ENCODE measurements at regions not wholly inside any gene's neighbourhood (a gene's known extent, or its start where the extent isn't known, plus 50 kb on each side); places are given as distances from the start of the nearest gene placed in this dataset.

- FAIRE-seq (no peak), DNase-seq (ENCODE audit: low read depth, low spot score) (no peak)
- H3K27me3 ChIP-seq (ENCODE audit: control insufficient read depth, extremely low read depth, insufficient read depth, low read length) = no peaks in the 10 kb centered on the region
- no peaks in the 10 kb centered on the region for H4K20me1 ChIP-seq (ENCODE audit: control insufficient read depth, extremely low read depth, insufficient read depth, low read length)
- no peaks in the 10 kb centered on the region for H3K9me1 ChIP-seq (ENCODE audit: control insufficient read depth, extremely low read depth, insufficient read depth, low read length)
- H3K27ac ChIP-seq (ENCODE audit: control insufficient read depth, insufficient read depth, low read length) = no peak overlapping the region
- H3K4me1 ChIP-seq (ENCODE audit: control insufficient read depth, extremely low read depth, insufficient read depth, low read length) = no peaks in the 10 kb centered on the region
- no peak overlapping the region for H3K4me2 ChIP-seq (ENCODE audit: control insufficient read depth, extremely low read depth, insufficient read depth, low read depth, low read length)
- H3K36me3 ChIP-seq (ENCODE audit: control insufficient read depth in 2 of 2, extremely low read depth in 1 of 2, insufficient read depth in 2 of 2, low read length in 2 of 2) = no peaks in the 10 kb centered on the region
- dilution Hi-C loops (cut with MboI; ENCODE audit: extremely low pct_ligation_motif_present, low sequenced_read_pairs) = no loop called here
- H3K9ac ChIP-seq (ENCODE audit: control insufficient read depth, extremely low read depth, insufficient read depth, low read length) = no peak overlapping the region
- no peak overlapping the region for H2AFZ ChIP-seq (ENCODE audit: control insufficient read depth, low read length)
- TF ChIP-seq EZH2 (IDR thresholded peaks at IDR 0.05; ENCODE audit: low read length) (no peak), CTCF (optimal IDR thresholded peaks at IDR 0.05 in 1 of 3, IDR thresholded peaks at IDR 0.05 in 1 of 3, conservative IDR thresholded peaks at IDR 0.05 in 1 of 3; ENCODE audit: extremely low read depth in 1 of 3, insufficient read depth in 2 of 3, low read length in 3 of 3) (no peak)
- H3K79me2 ChIP-seq (ENCODE audit: control insufficient read depth, insufficient read depth, low read length) = no peaks in the 10 kb centered on the region
- no peak overlapping the region for H3K4me3 ChIP-seq (ENCODE audit: control insufficient read depth in 2 of 3, extremely low read depth in 1 of 3, insufficient read depth in 2 of 3, low read depth in 1 of 3, low read length in 3 of 3)
- no peaks in the 10 kb centered on the region for H3K9me3 ChIP-seq (ENCODE audit: control insufficient read depth, low read depth, low read length)
Measured at GRCh38 chr12:60644076-60644475, 1048.2 kb downstream of the SLC16A7 start.

GRCh38 chr12:60666895-60667294, 1071.1 kb downstream of the SLC16A7 start:
- Histone ChIP-seq H3K9ac (ENCODE audit: control insufficient read depth, extremely low read depth, insufficient read depth, low read length) (no peak overlapping the region), H3K36me3 (ENCODE audit: control insufficient read depth in 2 of 2, extremely low read depth in 1 of 2, insufficient read depth in 2 of 2, low read length in 2 of 2) (no peaks in the 10 kb centered on the region), H3K9me1 (ENCODE audit: control insufficient read depth, extremely low read depth, insufficient read depth, low read length) (no peaks in the 10 kb centered on the region), H3K9me3 (ENCODE audit: control insufficient read depth, low read depth, low read length) (no peaks in the 10 kb centered on the region), H3K4me2 (ENCODE audit: control insufficient read depth, extremely low read depth, insufficient read depth, low read depth, low read length) (no peak overlapping the region), H2AFZ (ENCODE audit: control insufficient read depth, low read length) (no peak overlapping the region), H3K4me1 (ENCODE audit: control insufficient read depth, extremely low read depth, insufficient read depth, low read length) (no peaks in the 10 kb centered on the region), H3K27me3 (ENCODE audit: control insufficient read depth, extremely low read depth, insufficient read depth, low read length) (no peaks in the 10 kb centered on the region), H3K27ac (ENCODE audit: control insufficient read depth, insufficient read depth, low read length) (no peak overlapping the region), H3K4me3 (ENCODE audit: control insufficient read depth in 2 of 3, extremely low read depth in 1 of 3, insufficient read depth in 2 of 3, low read depth in 1 of 3, low read length in 3 of 3) (no peak overlapping the region), H3K79me2 (ENCODE audit: control insufficient read depth, insufficient read depth, low read length) (no peaks in the 10 kb centered on the region), H4K20me1 (ENCODE audit: control insufficient read depth, extremely low read depth, insufficient read depth, low read length) (no peaks in the 10 kb centered on the region)
- dilution Hi-C loops (cut with MboI; ENCODE audit: extremely low pct_ligation_motif_present, low sequenced_read_pairs) = no loop called here
- FAIRE-seq (no peak), DNase-seq (ENCODE audit: low read depth, low spot score) (no peak)
- TF ChIP-seq CTCF (optimal IDR thresholded peaks at IDR 0.05 in 1 of 3, IDR thresholded peaks at IDR 0.05 in 1 of 3, conservative IDR thresholded peaks at IDR 0.05 in 1 of 3; ENCODE audit: extremely low read depth in 1 of 3, insufficient read depth in 2 of 3, low read length in 3 of 3) = no peak
- no peak for TF ChIP-seq EZH2 (IDR thresholded peaks at IDR 0.05; ENCODE audit: low read length)
